ENCODE measurements at regions not wholly inside any gene's neighbourhood (a gene's known extent, or its start where the extent isn't known, plus 50 kb on each side); places are given as distances from the start of the nearest gene placed in this dataset.
A peak's percentile ranks its signal among the peaks of the same experiment; 100 is the strongest.

- Histone ChIP-seq H3K27ac (ENCODE audit: control insufficient read depth, insufficient read depth, low read length) (no peak overlapping the region), H3K27me3 (ENCODE audit: control insufficient read depth, extremely low read depth, insufficient read depth, low read length) (no peaks in the 10 kb centered on the region), H3K4me2 (ENCODE audit: control insufficient read depth, extremely low read depth, insufficient read depth, low read depth, low read length) (no peak overlapping the region), H2AFZ (ENCODE audit: control insufficient read depth, low read length) (no peak overlapping the region), H3K4me3 (ENCODE audit: control insufficient read depth in 2 of 3, extremely low read depth in 1 of 3, insufficient read depth in 2 of 3, low read depth in 1 of 3, low read length in 3 of 3) (no peak overlapping the region), H3K4me1 (ENCODE audit: control insufficient read depth, extremely low read depth, insufficient read depth, low read length) (peaks cover 6% of the 10 kb centered on the region), H3K9me3 (ENCODE audit: control insufficient read depth, low read depth, low read length) (no peaks in the 10 kb centered on the region), H3K9me1 (ENCODE audit: control insufficient read depth, extremely low read depth, insufficient read depth, low read length) (no peaks in the 10 kb centered on the region), H3K36me3 (ENCODE audit: control insufficient read depth in 2 of 2, extremely low read depth in 1 of 2, insufficient read depth in 2 of 2, low read length in 2 of 2) (no peaks in the 10 kb centered on the region), H3K79me2 (ENCODE audit: control insufficient read depth, insufficient read depth, low read length) (no peaks in the 10 kb centered on the region), H3K9ac (ENCODE audit: control insufficient read depth, extremely low read depth, insufficient read depth, low read length) (no peak overlapping the region), H4K20me1 (ENCODE audit: control insufficient read depth, extremely low read depth, insufficient read depth, low read length) (no peaks in the 10 kb centered on the region)
- dilution Hi-C loops (cut with MboI; ENCODE audit: extremely low pct_ligation_motif_present, low sequenced_read_pairs): no loop called here
- FAIRE-seq (peak; percentile 59), DNase-seq (ENCODE audit: low read depth, low spot score) (no peak)
- TF ChIP-seq EZH2 (IDR thresholded peaks at IDR 0.05; ENCODE audit: low read length): no peak
- TF ChIP-seq, protein P1, sequence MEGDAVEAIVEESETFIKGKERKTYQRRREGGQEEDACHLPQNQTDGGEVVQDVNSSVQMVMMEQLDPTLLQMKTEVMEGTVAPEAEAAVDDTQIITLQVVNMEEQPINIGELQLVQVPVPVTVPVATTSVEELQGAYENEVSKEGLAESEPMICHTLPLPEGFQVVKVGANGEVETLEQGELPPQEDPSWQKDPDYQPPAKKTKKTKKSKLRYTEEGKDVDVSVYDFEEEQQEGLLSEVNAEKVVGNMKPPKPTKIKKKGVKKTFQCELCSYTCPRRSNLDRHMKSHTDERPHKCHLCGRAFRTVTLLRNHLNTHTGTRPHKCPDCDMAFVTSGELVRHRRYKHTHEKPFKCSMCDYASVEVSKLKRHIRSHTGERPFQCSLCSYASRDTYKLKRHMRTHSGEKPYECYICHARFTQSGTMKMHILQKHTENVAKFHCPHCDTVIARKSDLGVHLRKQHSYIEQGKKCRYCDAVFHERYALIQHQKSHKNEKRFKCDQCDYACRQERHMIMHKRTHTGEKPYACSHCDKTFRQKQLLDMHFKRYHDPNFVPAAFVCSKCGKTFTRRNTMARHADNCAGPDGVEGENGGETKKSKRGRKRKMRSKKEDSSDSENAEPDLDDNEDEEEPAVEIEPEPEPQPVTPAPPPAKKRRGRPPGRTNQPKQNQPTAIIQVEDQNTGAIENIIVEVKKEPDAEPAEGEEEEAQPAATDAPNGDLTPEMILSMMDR (optimal IDR thresholded peaks at IDR 0.05 in 1 of 3, IDR thresholded peaks at IDR 0.05 in 1 of 3, conservative IDR thresholded peaks at IDR 0.05 in 1 of 3; ENCODE audit: extremely low read depth in 1 of 3, insufficient read depth in 2 of 3, low read length in 3 of 3): peak; percentile 65 to 70 (median 65)
Measured at GRCh38 chr2:204260162-204260877, 285.0 kb upstream of the PARD3B start.

DNA sequence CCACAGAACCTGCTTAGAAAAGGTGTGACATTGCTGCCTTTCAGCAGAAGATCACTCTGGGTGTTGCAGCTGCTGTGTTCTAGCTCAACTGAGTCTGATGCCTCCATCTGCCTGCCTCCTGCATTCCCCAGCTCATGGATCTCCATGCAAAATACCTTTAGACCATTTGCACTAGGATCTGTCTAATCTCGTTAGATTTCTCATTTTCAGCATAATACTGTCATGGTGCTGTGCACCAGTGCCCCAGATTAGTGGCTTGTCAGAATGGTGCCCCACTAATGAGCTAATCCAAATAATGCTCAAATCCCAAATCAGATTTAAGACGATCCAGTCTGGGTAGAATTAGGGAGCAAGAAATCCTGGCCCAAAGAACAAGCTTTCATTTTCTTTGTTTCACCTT, 284.4 kb upstream of the PARD3B start:
- H3K4me2 ChIP-seq (ENCODE audit: control insufficient read depth, extremely low read depth, insufficient read depth, low read depth, low read length): no peak overlapping the region
- peaks cover 6% of the 10 kb centered on the region for H3K4me1 ChIP-seq (ENCODE audit: control insufficient read depth, extremely low read depth, insufficient read depth, low read length)
- TF ChIP-seq, protein P1 (optimal IDR thresholded peaks at IDR 0.05 in 1 of 3, IDR thresholded peaks at IDR 0.05 in 1 of 3, conservative IDR thresholded peaks at IDR 0.05 in 1 of 3; ENCODE audit: extremely low read depth in 1 of 3, insufficient read depth in 2 of 3, low read length in 3 of 3): no peak
- TF ChIP-seq EZH2 (IDR thresholded peaks at IDR 0.05; ENCODE audit: low read length): no peak
- H3K9me1 ChIP-seq (ENCODE audit: control insufficient read depth, extremely low read depth, insufficient read depth, low read length): no peaks in the 10 kb centered on the region
- dilution Hi-C loops (cut with MboI; ENCODE audit: extremely low pct_ligation_motif_present, low sequenced_read_pairs): no loop called here
- no peak overlapping the region for H3K9ac ChIP-seq (ENCODE audit: control insufficient read depth, extremely low read depth, insufficient read depth, low read length)
- H4K20me1 ChIP-seq (ENCODE audit: control insufficient read depth, extremely low read depth, insufficient read depth, low read length): no peaks in the 10 kb centered on the region
- no peak overlapping the region for H3K27ac ChIP-seq (ENCODE audit: control insufficient read depth, insufficient read depth, low read length)
- no peaks in the 10 kb centered on the region for H3K36me3 ChIP-seq (ENCODE audit: control insufficient read depth in 2 of 2, extremely low read depth in 1 of 2, insufficient read depth in 2 of 2, low read length in 2 of 2)
- FAIRE-seq (no peak), DNase-seq (ENCODE audit: low read depth, low spot score) (no peak)
- H3K27me3 ChIP-seq (ENCODE audit: control insufficient read depth, extremely low read depth, insufficient read depth, low read length): no peaks in the 10 kb centered on the region
- no peaks in the 10 kb centered on the region for H3K79me2 ChIP-seq (ENCODE audit: control insufficient read depth, insufficient read depth, low read length)
- no peaks in the 10 kb centered on the region for H3K9me3 ChIP-seq (ENCODE audit: control insufficient read depth, low read depth, low read length)
- H3K4me3 ChIP-seq (ENCODE audit: control insufficient read depth in 2 of 3, extremely low read depth in 1 of 3, insufficient read depth in 2 of 3, low read depth in 1 of 3, low read length in 3 of 3): no peak overlapping the region
- no peak overlapping the region for H2AFZ ChIP-seq (ENCODE audit: control insufficient read depth, low read length)

All from keratinocyte (primary cell).